T-helper 2 cell treated with Interferon-gamma antibody and Interleukin-4, amounts not matched to agents 5 μg/mL and 100 μg/mL, for 36 hours (primary cell): ENCODE measurements at regions not wholly inside any gene's neighbourhood (a gene's known extent, or its start where the extent isn't known, plus 50 kb on each side); places are given as distances from the start of the nearest gene placed in this dataset.
A peak's percentile ranks its signal among the peaks of the same experiment; 100 is the strongest.

Experiments
- DNase-seq: peaks from one replicate; pipeline ENCODE4 v3.0.0; 2021; ENCODE audit warnings: low spot score
- H3K27ac Mint-ChIP-seq: one replicate; pipeline ENCODE4 v1.8.0; 2021; ENCODE audit warnings: mild to moderate bottlenecking, mixed read lengths
- H3K27me3 Mint-ChIP-seq: one replicate; pipeline ENCODE4 v1.8.0; 2021; ENCODE audit warnings: low read depth, mixed read lengths
- H3K36me3 Mint-ChIP-seq: one replicate; pipeline ENCODE4 v1.8.0; 2021; ENCODE audit warnings: low read depth, mixed read lengths
- H3K4me1 Mint-ChIP-seq: one replicate; pipeline ENCODE4 v1.8.0; 2021; ENCODE audit warnings: low read depth, mixed read lengths
- H3K4me3 Mint-ChIP-seq: one replicate; pipeline ENCODE4 v1.8.0; 2022; ENCODE audit warnings: mild to moderate bottlenecking, moderate library complexity, mixed read lengths
- H3K9me3 Mint-ChIP-seq: one replicate; pipeline ENCODE4 v1.8.0; 2021; ENCODE audit warnings: mixed read lengths

DNA sequence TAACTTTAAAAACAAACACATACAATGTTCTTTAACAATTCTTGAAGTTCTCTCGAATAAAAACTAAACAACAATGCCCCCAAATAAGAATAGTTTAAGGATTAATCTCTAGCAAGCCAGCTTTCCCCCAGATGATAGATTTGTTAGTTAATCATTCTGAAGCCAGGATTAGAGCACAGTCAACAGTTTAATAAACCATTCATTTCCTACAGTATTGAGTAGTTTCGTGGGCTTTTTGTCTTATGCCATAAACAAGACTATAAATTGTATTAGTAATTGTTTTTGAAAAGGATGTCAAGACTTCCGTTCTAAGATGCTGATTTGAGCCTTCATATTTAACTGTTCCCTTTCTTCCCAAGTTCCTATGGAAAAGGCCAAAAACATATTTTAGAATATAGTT, 136.6 kb downstream of the PIK3R1 start:
- Mint-ChIP-seq H3K36me3 (no peaks in the 10 kb centered on the region), H3K27me3 (no peaks in the 10 kb centered on the region), H3K4me3 (no peak overlapping the region), H3K9me3 (peaks cover 5% of the 10 kb centered on the region), H3K4me1 (peaks cover 9% of the 10 kb centered on the region), H3K27ac (no peak overlapping the region)
- no peak for DNase-seq

DNA sequence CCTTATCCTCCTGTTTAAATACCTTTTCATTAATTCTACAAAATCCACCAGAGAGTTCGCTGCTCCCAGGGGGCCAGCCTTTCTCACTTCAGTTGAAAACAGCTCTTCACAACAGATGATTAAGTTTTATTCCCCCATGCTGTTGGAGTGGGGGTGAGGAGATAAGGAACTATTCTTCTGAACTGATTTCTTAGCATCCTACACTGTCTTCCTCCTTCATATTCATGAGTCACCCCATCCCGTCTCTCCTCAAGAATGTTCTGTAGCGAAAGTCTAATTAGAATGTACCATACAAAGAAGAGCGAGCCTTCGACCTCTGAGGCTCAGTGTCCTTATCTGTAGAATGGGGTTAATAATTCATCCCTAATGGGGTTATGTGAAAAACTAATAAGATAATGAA, 138.0 kb downstream of the PIK3R1 start:
- Mint-ChIP-seq H3K9me3 (no peaks in the 10 kb centered on the region), H3K27ac (no peak overlapping the region), H3K4me1 (peaks cover 4% of the 10 kb centered on the region), H3K4me3 (no peak overlapping the region), H3K27me3 (no peaks in the 10 kb centered on the region), H3K36me3 (no peaks in the 10 kb centered on the region)
- DNase-seq: no peak

DNA sequence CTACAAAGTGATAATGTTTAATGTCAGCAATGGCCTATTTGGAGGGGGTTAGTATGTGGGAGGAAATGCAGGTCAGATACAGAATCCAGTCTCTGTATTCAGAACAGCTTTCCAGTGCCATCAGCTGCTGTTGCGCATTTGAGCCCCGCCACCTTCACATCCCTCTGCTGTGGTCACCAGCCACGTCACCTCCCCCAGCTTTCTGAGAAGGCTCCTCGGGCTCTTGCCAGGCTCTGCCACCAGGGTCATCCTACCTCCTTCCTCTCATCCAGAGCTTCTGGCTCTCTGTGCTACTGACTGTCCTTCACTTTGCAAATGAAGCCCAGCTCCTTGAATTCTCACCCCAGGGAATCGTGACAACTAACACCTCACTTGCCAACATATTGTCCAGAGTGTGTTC, 138.8 kb downstream of the PIK3R1 start:
- Mint-ChIP-seq H3K4me3 (no peak overlapping the region), H3K27me3 (no peaks in the 10 kb centered on the region), H3K4me1 (peaks cover 4% of the 10 kb centered on the region), H3K9me3 (no peaks in the 10 kb centered on the region), H3K27ac (no peak overlapping the region), H3K36me3 (no peaks in the 10 kb centered on the region)
- DNase-seq: no peak

DNA sequence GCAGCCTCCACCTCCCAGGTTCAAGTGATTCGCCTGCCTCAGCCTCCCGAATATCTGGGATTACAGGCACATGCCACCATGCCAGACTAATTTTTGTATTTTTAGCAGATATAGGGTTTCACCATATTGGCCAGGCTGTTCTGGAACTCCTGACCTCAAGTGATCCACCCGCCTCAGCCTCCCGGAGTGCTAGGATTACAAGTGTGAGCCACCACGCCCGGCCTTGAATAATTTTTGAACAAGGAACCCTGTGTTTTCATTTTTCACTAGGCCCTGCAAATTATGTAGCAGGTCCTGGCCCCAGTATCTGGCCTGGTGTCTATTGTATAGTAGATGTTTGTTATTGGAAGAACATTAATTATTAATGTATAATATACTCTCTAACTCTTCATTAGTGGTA, 140.7 kb downstream of the PIK3R1 start:
- no peak overlapping the region for H3K27ac Mint-ChIP-seq
- H3K36me3 Mint-ChIP-seq: no peaks in the 10 kb centered on the region
- peaks cover 11% of the 10 kb centered on the region for H3K4me1 Mint-ChIP-seq
- H3K27me3 Mint-ChIP-seq: peaks cover 13% of the 10 kb centered on the region
- no peak overlapping the region for H3K4me3 Mint-ChIP-seq
- H3K9me3 Mint-ChIP-seq: no peaks in the 10 kb centered on the region
- DNase-seq: no peak

DNA sequence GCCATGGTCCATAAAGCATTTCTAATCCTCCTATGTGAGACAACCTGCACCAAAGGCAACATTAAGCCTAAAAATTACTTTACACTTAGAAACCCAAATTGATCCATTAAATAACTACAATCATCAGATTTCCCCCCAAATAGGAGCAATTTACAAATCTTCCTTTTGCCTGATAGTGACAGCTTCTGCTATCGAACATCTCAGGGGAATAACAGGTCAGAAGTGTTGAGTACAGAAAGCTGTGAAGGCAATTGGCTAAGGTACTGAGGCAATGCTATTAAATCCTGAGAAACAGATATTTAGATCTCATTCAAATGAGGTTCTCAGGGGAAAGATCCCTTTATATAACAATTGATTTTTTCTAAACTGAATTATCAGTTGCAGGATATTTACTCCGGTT, 141.1 kb downstream of the PIK3R1 start:
- Mint-ChIP-seq H3K27me3 (peaks cover 16% of the 10 kb centered on the region), H3K4me3 (no peak overlapping the region), H3K9me3 (no peaks in the 10 kb centered on the region), H3K27ac (no peak overlapping the region), H3K36me3 (no peaks in the 10 kb centered on the region), H3K4me1 (peaks cover 11% of the 10 kb centered on the region)
- DNase-seq: no peak

DNA sequence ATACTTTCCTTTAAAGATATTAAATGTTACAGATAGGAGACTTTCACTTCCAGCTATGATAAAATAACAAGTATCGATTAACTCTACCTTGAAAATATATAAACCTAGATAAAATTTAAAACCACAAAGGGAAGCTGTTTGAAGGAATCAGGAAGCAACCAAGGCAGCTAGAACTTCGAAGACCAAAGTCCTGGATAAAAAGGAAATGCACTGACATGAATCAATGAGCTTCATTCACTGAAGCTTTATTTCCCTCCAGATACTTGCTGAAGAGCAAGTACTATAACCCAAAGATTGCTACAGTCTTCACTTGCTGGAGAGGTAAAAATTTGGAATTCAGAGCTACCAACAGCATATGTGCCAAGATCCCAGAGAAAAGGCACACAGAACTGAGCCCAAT, 144.1 kb downstream of the PIK3R1 start:
- H3K36me3 Mint-ChIP-seq: no peaks in the 10 kb centered on the region
- H3K4me3 Mint-ChIP-seq: no peak overlapping the region
- peaks cover 9% of the 10 kb centered on the region for H3K4me1 Mint-ChIP-seq
- DNase-seq: no peak
- no peak overlapping the region for H3K27ac Mint-ChIP-seq
- peaks cover 27% of the 10 kb centered on the region for H3K27me3 Mint-ChIP-seq
- no peaks in the 10 kb centered on the region for H3K9me3 Mint-ChIP-seq

DNA sequence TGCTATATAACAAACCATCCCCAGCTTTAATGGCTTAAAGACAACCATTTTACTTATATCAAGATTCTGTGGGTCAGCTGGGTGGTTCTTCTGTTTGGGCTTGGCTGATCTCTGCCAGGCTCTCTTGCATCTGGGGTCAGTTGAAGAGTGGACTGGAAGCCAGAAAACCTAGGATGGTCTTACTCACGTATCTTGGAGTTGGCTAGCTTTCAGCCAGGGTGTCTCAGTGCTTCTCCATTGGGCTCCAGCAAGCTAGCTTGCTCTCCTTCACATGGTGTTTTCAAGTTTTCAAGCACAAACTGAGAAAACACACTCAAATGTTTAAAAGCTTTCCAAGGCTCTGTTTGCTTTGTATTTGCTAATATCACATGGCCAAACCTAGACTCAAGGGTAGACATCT, 146.8 kb downstream of the PIK3R1 start:
- H3K27me3 Mint-ChIP-seq: peaks cover 28% of the 10 kb centered on the region
- H3K36me3 Mint-ChIP-seq: peaks cover 3% of the 10 kb centered on the region
- DNase-seq: no peak
- peaks cover 3% of the 10 kb centered on the region for H3K9me3 Mint-ChIP-seq
- H3K4me1 Mint-ChIP-seq: peaks cover 16% of the 10 kb centered on the region
- no peak overlapping the region for H3K27ac Mint-ChIP-seq
- H3K4me3 Mint-ChIP-seq: no peak overlapping the region

DNA sequence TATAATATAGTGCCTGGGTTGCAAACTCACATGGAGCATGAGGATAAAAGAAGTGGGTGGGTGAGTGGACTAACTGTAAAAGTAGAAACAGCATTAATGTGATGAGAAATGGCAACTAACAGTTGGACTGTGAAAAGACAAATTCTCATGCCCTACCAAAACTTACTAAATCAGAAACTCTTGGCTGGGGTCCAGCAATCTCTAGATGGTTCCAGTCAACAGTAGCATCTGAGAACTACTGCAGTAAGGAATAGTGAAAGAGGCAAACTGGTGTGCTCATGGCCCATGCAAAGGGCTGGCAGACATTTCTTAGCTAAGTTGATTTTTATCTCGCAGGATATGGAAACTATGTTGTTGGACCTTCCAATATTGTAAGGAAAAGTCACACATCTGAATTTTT, 150.3 kb downstream of the PIK3R1 start:
- Mint-ChIP-seq H3K4me3 (no peak overlapping the region), H3K27me3 (peaks cover 19% of the 10 kb centered on the region), H3K9me3 (peaks cover 3% of the 10 kb centered on the region), H3K4me1 (peaks cover 32% of the 10 kb centered on the region), H3K36me3 (peaks cover 5% of the 10 kb centered on the region), H3K27ac (no peak overlapping the region)
- DNase-seq: no peak

DNA sequence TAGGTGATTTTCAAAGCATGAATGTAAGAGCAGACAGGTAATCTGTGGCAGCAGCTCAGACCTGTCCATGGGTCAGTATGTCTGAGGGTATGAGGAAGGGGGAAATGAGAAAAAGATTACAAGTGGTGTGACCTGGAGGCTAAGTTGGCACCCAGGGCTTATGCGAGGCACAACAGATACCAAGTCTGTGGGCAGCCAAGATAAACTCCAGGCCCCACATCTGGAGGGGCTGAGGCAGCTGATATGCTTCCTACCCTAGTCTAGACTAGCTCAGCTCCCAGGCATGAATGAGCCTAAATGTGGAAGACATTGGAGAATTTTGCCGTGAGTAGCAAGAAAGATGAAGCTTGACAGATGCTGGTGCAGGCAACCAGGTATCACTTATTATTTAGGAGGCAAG, 151.7 kb downstream of the PIK3R1 start:
- Mint-ChIP-seq H3K4me3 (no peak overlapping the region), H3K36me3 (peaks cover 5% of the 10 kb centered on the region), H3K27me3 (peaks cover 8% of the 10 kb centered on the region), H3K9me3 (peaks cover 3% of the 10 kb centered on the region), H3K27ac (no peak overlapping the region), H3K4me1 (peaks cover 42% of the 10 kb centered on the region)
- DNase-seq: no peak

DNA sequence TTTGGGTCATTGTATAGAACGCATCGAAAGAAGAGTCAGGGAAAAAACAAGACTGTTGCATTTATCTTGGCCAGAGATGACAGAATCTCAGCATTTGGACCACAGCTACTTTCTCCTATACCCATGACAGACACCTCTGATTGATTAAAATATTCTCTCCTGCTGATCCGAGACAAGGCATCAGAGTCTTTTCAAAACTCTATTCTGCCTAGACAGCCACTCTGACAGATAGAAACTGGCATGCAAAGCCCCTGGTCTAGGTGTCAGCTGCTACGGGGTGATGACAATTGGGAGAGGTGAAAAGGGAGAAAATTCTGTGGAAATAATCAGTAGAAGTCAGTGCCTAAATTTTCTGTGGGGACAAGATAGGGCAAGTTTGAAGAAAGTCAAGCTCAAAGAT, 152.2 kb downstream of the PIK3R1 start:
- DNase-seq: no peak
- Mint-ChIP-seq H3K36me3 (peaks cover 6% of the 10 kb centered on the region), H3K27ac (no peak overlapping the region), H3K9me3 (peaks cover 3% of the 10 kb centered on the region), H3K27me3 (peaks cover 5% of the 10 kb centered on the region), H3K4me1 (peaks cover 43% of the 10 kb centered on the region), H3K4me3 (no peak overlapping the region)

DNA sequence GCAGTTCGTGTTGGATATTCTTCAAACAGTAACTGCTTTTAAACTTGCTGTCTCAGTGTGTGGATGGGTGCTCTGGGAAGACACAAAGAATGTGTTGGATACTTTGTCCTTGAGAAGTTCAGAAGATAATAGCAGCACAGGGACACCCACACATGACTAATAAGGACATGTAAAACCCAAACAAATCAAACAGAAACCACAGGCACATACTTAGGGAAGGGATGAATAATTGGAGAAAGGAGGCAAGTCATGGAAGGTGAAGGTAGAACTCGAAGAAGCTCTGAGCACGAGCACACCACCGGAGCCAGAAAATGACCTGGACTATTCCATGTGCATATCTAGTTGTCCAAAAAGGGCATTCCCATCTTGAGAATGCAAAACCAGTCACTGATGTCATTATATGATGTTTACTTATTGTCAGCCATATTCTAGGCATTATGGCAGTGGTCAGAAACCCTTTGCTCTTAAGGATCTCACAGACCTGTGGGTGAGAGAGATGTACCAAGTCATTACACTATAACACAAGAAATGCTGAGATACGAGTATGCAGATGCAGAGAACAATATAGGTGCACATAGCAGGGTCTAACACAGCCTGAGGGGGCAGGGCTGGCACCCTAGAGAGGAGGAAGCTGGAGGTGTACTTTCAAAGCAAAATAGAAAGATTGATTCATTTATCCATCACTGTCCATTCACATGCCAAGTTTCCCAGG, 152.9 kb downstream of the PIK3R1 start:
- peaks cover 3% of the 10 kb centered on the region for H3K27me3 Mint-ChIP-seq

DNA sequence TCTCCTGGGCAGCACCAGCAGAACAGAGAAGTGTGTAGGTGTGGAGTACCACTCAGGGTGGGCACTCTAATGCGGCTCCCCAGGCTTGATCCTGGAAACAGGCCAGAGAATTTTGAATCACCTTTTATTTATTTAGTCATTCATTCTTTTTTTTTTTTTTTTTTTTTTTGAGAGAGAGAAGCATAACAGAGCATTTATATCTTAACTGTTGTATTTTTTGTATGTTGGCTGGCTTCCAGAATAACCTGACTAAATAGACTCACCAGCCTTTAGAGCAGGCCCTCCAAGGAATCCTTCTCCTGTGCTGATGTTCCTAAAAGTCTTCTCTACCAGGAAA, 153.4 kb downstream of the PIK3R1 start:
- Mint-ChIP-seq H3K4me3 (peak overlapping the region; percentile 62), H3K27ac (peak overlapping the region; percentile 80), H3K36me3 (peaks cover 7% of the 10 kb centered on the region), H3K4me1 (peaks cover 43% of the 10 kb centered on the region), H3K9me3 (peaks cover 8% of the 10 kb centered on the region), H3K27me3 (peaks cover 2% of the 10 kb centered on the region)
- DNase-seq: no peak

More for the DNA sequence above, 152.9 kb downstream of the PIK3R1 start:
- Mint-ChIP-seq H3K4me1 (peaks cover 43% of the 10 kb centered on the region), H3K36me3 (peaks cover 7% of the 10 kb centered on the region), H3K27ac (peak overlapping the region; percentile 78), H3K4me3 (peak overlapping the region; percentile 62), H3K9me3 (peaks cover 8% of the 10 kb centered on the region)
- no peak for DNase-seq

DNA sequence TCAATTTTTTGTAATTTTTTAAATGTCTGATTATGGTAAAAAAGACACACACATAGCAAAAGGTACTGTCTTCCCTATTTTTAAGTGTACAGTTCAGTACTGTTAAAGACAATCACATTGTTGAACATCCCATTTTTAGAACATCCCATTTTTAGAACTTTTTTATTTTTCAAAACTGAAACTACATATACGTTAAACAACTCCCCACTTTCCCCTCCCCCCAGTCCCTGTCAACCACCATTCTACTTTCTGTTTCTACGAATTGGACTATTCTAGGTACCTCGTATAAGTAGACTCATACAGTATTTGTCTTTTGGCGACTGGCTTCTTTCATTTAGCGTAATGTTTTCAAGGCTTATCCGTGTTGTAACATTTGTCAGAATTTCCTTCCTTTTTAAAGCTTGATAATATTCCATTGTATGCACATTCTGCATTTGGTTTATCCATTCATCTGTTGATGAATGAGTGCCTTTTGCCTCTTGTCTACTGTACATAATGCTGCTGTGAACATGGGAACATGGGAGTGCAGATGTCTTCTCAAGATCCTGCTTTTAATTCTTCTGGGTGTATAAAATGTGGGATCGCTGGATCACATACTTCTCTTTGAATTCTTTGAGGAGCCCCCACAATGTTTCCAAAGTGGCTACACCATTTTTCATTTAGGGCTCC, 154.0 kb downstream of the PIK3R1 start:
- peaks cover 3% of the 10 kb centered on the region for H3K27me3 Mint-ChIP-seq
- peak; percentile 51 for DNase-seq
- peaks cover 8% of the 10 kb centered on the region for H3K9me3 Mint-ChIP-seq
- peak overlapping the region; percentile 60 for H3K4me3 Mint-ChIP-seq
- peaks cover 7% of the 10 kb centered on the region for H3K36me3 Mint-ChIP-seq
- H3K27ac Mint-ChIP-seq: peak overlapping the region; percentile 80
- peaks cover 42% of the 10 kb centered on the region for H3K4me1 Mint-ChIP-seq

DNA sequence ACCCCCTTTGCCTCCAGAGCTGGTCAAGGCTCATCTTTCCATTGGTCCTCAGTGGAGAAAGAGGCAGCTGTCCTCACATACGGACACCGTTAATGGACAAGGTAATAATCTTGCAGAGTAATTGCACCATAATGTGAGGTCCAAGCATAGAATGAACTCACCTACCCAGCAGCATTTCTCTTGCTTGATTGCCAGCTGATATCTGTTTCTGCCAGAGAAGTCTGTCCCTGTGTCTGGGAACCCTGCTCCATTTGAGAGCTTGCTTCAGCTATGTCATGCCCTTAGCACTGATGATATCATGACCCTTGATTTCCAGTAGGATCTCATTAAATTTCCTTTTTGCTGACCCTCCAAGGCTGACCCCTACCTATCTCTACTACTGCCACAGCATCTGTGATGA, 154.6 kb downstream of the PIK3R1 start:
- DNase-seq: no peak
- H3K4me3 Mint-ChIP-seq: peak overlapping the region; percentile 60
- H3K27me3 Mint-ChIP-seq: peaks cover 8% of the 10 kb centered on the region
- H3K4me1 Mint-ChIP-seq: peaks cover 45% of the 10 kb centered on the region
- peaks cover 7% of the 10 kb centered on the region for H3K36me3 Mint-ChIP-seq
- peaks cover 8% of the 10 kb centered on the region for H3K9me3 Mint-ChIP-seq
- H3K27ac Mint-ChIP-seq: peak overlapping the region; percentile 80

DNA sequence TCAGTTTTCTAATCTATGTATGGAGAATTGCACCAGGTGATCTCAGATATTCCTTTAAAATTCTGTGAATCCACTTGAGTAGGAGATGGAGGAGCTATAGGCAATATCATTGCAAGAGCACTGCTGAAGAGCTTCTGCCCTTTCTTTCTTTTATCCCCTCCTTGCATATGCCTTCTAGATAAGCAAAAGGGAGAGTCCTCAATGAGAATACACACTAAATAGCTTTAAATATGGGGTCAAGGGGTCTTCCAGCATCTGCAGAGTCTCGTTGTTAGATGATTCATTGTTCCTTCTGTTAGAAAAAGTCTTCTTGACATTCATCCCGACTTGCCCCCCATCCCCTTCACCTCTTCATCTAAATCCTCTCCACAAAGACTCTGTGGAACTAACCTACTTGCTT, 156.1 kb downstream of the PIK3R1 start:
- H3K27ac Mint-ChIP-seq: no peak overlapping the region
- DNase-seq: no peak
- peaks cover 5% of the 10 kb centered on the region for H3K9me3 Mint-ChIP-seq
- H3K4me3 Mint-ChIP-seq: no peak overlapping the region
- peaks cover 5% of the 10 kb centered on the region for H3K36me3 Mint-ChIP-seq
- H3K4me1 Mint-ChIP-seq: peaks cover 43% of the 10 kb centered on the region
- peaks cover 13% of the 10 kb centered on the region for H3K27me3 Mint-ChIP-seq
